K562 (cell line): ENCODE measurements at regions not wholly inside any gene's neighbourhood (a gene's known extent, or its start where the extent isn't known, plus 50 kb on each side); places are given as distances from the start of the nearest gene placed in this dataset.

ENCODE experiments used
- ATAC-seq: fragments of 200-7000 bp; cut with Tn5 transposase; 3 replicates; pipeline ENCODE4 v1.9.1; 2020; ENCODE audit warnings: moderate library complexity
- BruUV-seq: library from RNA; stranded (reverse); fragments of 400-500 nt; replicated peaks from 2 replicates; lab custom pipeline; 2021; lab: Mats Ljungman, UMichigan
- CTCF ChIA-PET: fragments of 300-600 bp; formaldehyde crosslinking; extraction: SDS; loops from one replicate; lab custom pipeline; 2021; ENCODE audit warnings: low intra/inter-chr PET ratio; lab: Yijun Ruan, JAX
- POLR2A ChIA-PET: fragments of 300-600, 350-650 bp; sonication (Branson Sonifier 250); formaldehyde crosslinking; extraction: SDS; loops from one replicate; lab custom pipeline; 2021; ENCODE audit warnings: antibody characterized with exemption, inconsistent platforms; lab: Yijun Ruan, JAX
- DNase-seq, 4 experiments: peaks; one replicate each; pipeline versions ENCODE4 v3.0.0 to v3.0.0-alpha.2; 2011 to 2018; ENCODE audit warnings: low spot score in 3 of 4, mixed read lengths in 3 of 4; ENCODE audit errors: extremely low read depth in 1 of 4
- FAIRE-seq: peaks from 2 replicates; lab custom pipeline; 2011; peaks lifted over from hg19 to GRCh38; lab: Jason Lieb, UNC
- H2AFZ ChIP-seq: 2 replicates; pipeline ENCODE4 v1.6.0; 2011; ENCODE audit warnings: low read depth, low read length, control low read depth, inconsistent platforms
- H3K27ac ChIP-seq: fragments of 200-600 bp; 3 replicates; pipeline ENCODE4 v1.8.0; 2011; ENCODE audit warnings: low read depth, mild to moderate bottlenecking, control low read depth, inconsistent platforms, low read length, moderate library complexity, mixed read lengths; ENCODE audit errors: extremely low read depth
- H3K27me3 ChIP-seq, 2 experiments: fragments of 300-600 bp in 1 of 2; 2 replicates in 1 of 2; 3 replicates in 1 of 2; pipeline versions ENCODE4 v1.6.0 to v1.8.0; 2011; ENCODE audit warnings: inconsistent platforms in 2 of 2, low read length in 2 of 2, mild to moderate bottlenecking in 1 of 2, mixed read lengths in 1 of 2, moderate library complexity in 1 of 2; ENCODE audit not compliant: control insufficient read depth in 2 of 2, insufficient read depth in 2 of 2
- H3K36me3 ChIP-seq: fragments of 300-600 bp; 3 replicates; pipeline ENCODE4 v1.8.0; 2011; ENCODE audit warnings: mild to moderate bottlenecking, low read length, inconsistent platforms; ENCODE audit not compliant: control insufficient read depth, insufficient read depth
- H3K4me1 ChIP-seq, 2 experiments: fragments of 200-600 bp in 1 of 2; replicated peaks in 1 of 2; 2 replicates in 1 of 2; 3 replicates in 1 of 2; pipeline versions ENCODE4 v1.5.1 to v1.8.0; 2011; ENCODE audit warnings: inconsistent platforms in 2 of 2, low read length in 2 of 2, mild to moderate bottlenecking in 1 of 2, mixed read lengths in 1 of 2, moderate library complexity in 1 of 2; ENCODE audit not compliant: control insufficient read depth in 2 of 2, insufficient read depth in 2 of 2
- H3K4me2 ChIP-seq: 2 replicates; pipeline ENCODE4 v1.6.1; 2011; ENCODE audit warnings: low read length, control low read depth, inconsistent platforms, mixed read lengths; ENCODE audit not compliant: insufficient read depth
- H3K4me3 ChIP-seq: fragments of 200-600 bp; sonication (generic), shearing (Covaris generic); 2 replicates; pipeline ENCODE4 v1.5.1; 2016; ENCODE audit warnings: control low read depth, inconsistent platforms
- H3K79me2 ChIP-seq: fragments of 200-600 bp; 3 replicates; pipeline ENCODE4 v1.8.0; 2011; ENCODE audit warnings: low read length, inconsistent platforms; ENCODE audit not compliant: control insufficient read depth, insufficient read depth
- H3K9ac ChIP-seq, 2 experiments: 2 replicates each; pipeline versions ENCODE4 v1.6.0 to v1.6.1; 2011; ENCODE audit warnings: low read depth in 2 of 2, low read length in 2 of 2, control low read depth in 1 of 2, inconsistent platforms in 1 of 2, mild to moderate bottlenecking in 1 of 2, mixed read lengths in 1 of 2; ENCODE audit not compliant: insufficient read depth in 1 of 2
- H3K9me1 ChIP-seq: one replicate; pipeline ENCODE4 v1.6.0; 2011; ENCODE audit warnings: inconsistent platforms, mild to moderate bottlenecking, low read length, moderate library complexity; ENCODE audit not compliant: control insufficient read depth, insufficient read depth
- H3K9me3 ChIP-seq: replicated peaks from 2 replicates; pipeline ENCODE4 v1.5.1; 2011; ENCODE audit warnings: low read depth, low read length, inconsistent platforms; ENCODE audit not compliant: control insufficient read depth, insufficient read depth
- H4K20me1 ChIP-seq: replicated peaks from 2 replicates; pipeline ENCODE4 v1.6.1; 2011; ENCODE audit warnings: low read length, inconsistent platforms, mixed read lengths; ENCODE audit not compliant: control insufficient read depth, insufficient read depth
- BRF2 ChIP-seq: IDR thresholded peaks from 3 replicates; pipeline ENCODE4 v1.6.1; 2011; ENCODE audit warnings: borderline replicate concordance, mild to moderate bottlenecking; ENCODE audit not compliant: insufficient read length, insufficient read depth
- DLX4 ChIP-seq: fragments of 250-450 bp; sonication (Bioruptor Pico); IDR thresholded peaks from 2 replicates; pipeline ENCODE4 v1.6.1; 2021; ENCODE audit warnings: mild to moderate bottlenecking
- FOXA3 ChIP-seq, 2 experiments: fragments of 450-650 bp in 1 of 2; sonication (generic) in 1 of 2; formaldehyde crosslinking; IDR thresholded peaks in 1 of 2; conservative IDR thresholded peaks in 1 of 2; 2 replicates each; pipeline versions ENCODE4 v1.4.0 to v1.8.0; 2020 to 2022; ENCODE audit warnings: mild to moderate bottlenecking in 2 of 2, missing genetic modification reagents in 1 of 2
- MBD1 ChIP-seq: fragments of 250-450 bp; sonication (Bioruptor Pico); IDR thresholded peaks from 2 replicates; pipeline ENCODE4 v1.8.0; 2022; ENCODE audit warnings: inconsistent platforms
- TCF7L2 ChIP-seq: fragments of 150-350 bp; IDR thresholded peaks from 2 replicates; pipeline ENCODE4 v1.6.1; 2016; ENCODE audit warnings: low read depth, mild to moderate bottlenecking, low read length, moderate library complexity
- U2AF1 ChIP-seq: fragments of 200-400 bp; formaldehyde crosslinking; optimal IDR thresholded peaks from 2 replicates; pipeline ENCODE3; 2017; ENCODE audit warnings: mild to moderate bottlenecking, low read depth, low read length, moderate library complexity
- ZNF24 ChIP-seq: fragments of 450-650 bp; IDR thresholded peaks from 2 replicates; pipeline ENCODE4 v1.6.1; 2016
- WGBS: fragments of 100-300 bp; shearing (Covaris generic); methylation state at CpG from one replicate; pipeline ENCODE4 v1.1.6; 2016; ENCODE audit warnings: low coverage, mixed read lengths; ENCODE audit not compliant: insufficient coverage; ENCODE audit errors: missing lambda C conversion rate; 5-methylcytosine and 5-hydroxymethylcytosine counted together
- in situ Hi-C: fragments of 300-500 bp; cut with MboI; formaldehyde crosslinking; loops from 4 replicates; pipeline ENCODE4 v1.15.0; 2018; ENCODE audit warnings: inconsistent platforms, mixed read lengths
- intact Hi-C: fragments of 100-400 bp; cut with micrococcal nuclease; formaldehyde crosslinking; loops from 2 replicates; pipeline ENCODE4 v1.14.2; 2022

- FAIRE-seq: no peak
- H3K36me3 ChIP-seq: no peaks in the 10 kb centered on the region
- POLR2A ChIA-PET: no interaction called here
- TF ChIP-seq ZNF24 (no peak), FOXA3 (CRISPR knock-in tag; conservative IDR thresholded peaks at IDR 0.05 in 1 of 2, IDR thresholded peaks at IDR 0.05 in 1 of 2) (no peak), DLX4 (CRISPR knock-in tag) (no peak)
- no peaks in the 10 kb centered on the region for H3K9me1 ChIP-seq
- no TSS peak for BruUV-seq
- 0% methylated on average over 2 of the region's 2 CpGs for WGBS
- in situ Hi-C loops: no loop called here
- no peaks in the 10 kb centered on the region for H3K9me3 ChIP-seq
- H3K9ac ChIP-seq: no peak overlapping the region
- H3K27ac ChIP-seq: no peak overlapping the region
- H3K27me3 ChIP-seq: no peaks in the 10 kb centered on the region
- H2AFZ ChIP-seq: no peak overlapping the region
- H3K79me2 ChIP-seq: no peaks in the 10 kb centered on the region
- DNase-seq: no peak
- no peaks in the 10 kb centered on the region for H4K20me1 ChIP-seq
- intact Hi-C loops: no loop called here
- no peaks in the 10 kb centered on the region for H3K4me1 ChIP-seq
- CTCF ChIA-PET: no interaction called here
- no peak for ATAC-seq
- H3K4me3 ChIP-seq: no peak overlapping the region
- H3K4me2 ChIP-seq: no peak overlapping the region
Measured at GRCh38 chr13:80451641-80452040, 110.7 kb upstream of the SPRY2 start.

- in situ Hi-C loops: no loop called here
Measured at GRCh38 chr13:80450386-80450785, 109.5 kb upstream of the SPRY2 start.

More at GRCh38 chr13:80450386-80450785, 109.5 kb upstream of the SPRY2 start:
- H3K27ac ChIP-seq: no peak overlapping the region
- ChIA-PET CTCF (no interaction called here), POLR2A (no interaction called here)
- no peaks in the 10 kb centered on the region for H3K27me3 ChIP-seq
- TF ChIP-seq TCF7L2 (no peak), MBD1 (CRISPR knock-in tag) (no peak), BRF2 (no peak), U2AF1 (no peak)
- intact Hi-C loops: no loop called here
- H3K4me1 ChIP-seq: no peaks in the 10 kb centered on the region
- no TSS peak for BruUV-seq
- no peaks in the 10 kb centered on the region for H3K36me3 ChIP-seq
- H2AFZ ChIP-seq: no peak overlapping the region
- H4K20me1 ChIP-seq: no peaks in the 10 kb centered on the region
- FAIRE-seq (no peak), DNase-seq (no peak), ATAC-seq (no peak)
- no peaks in the 10 kb centered on the region for H3K79me2 ChIP-seq
- H3K4me2 ChIP-seq: no peak overlapping the region
- no peaks in the 10 kb centered on the region for H3K9me3 ChIP-seq
- H3K9me1 ChIP-seq: no peaks in the 10 kb centered on the region
- H3K9ac ChIP-seq: no peak overlapping the region
- H3K4me3 ChIP-seq: no peak overlapping the region
